IPS DF 6.9 (cell line): ENCODE measurements at regions not wholly inside any gene's neighbourhood (a gene's known extent, or its start where the extent isn't known, plus 50 kb on each side); places are given as distances from the start of the nearest gene placed in this dataset.

Source experiments
- DNase-seq: peaks from one replicate; pipeline ENCODE4 v3.0.0-alpha.2; 2013; ENCODE audit warnings: low read depth, low spot score
- H3K27ac ChIP-seq: one replicate; pipeline ENCODE4 v1.5.1; 2013; ENCODE audit warnings: low read length, control low read depth
- H3K27me3 ChIP-seq: 2 replicates; pipeline ENCODE4 v1.6.1; 2013; ENCODE audit warnings: mild to moderate bottlenecking, low read length; ENCODE audit not compliant: control insufficient read depth, insufficient read depth
- H3K36me3 ChIP-seq: 2 replicates; pipeline ENCODE4 v1.6.1; 2013; ENCODE audit warnings: low read length; ENCODE audit not compliant: control insufficient read depth, insufficient read depth
- H3K4me1 ChIP-seq: 2 replicates; pipeline ENCODE4 v1.6.1; 2013; ENCODE audit warnings: low read length; ENCODE audit not compliant: control insufficient read depth, insufficient read depth
- H3K4me3 ChIP-seq: 2 replicates; pipeline ENCODE4 v1.5.1; 2013; ENCODE audit warnings: mild to moderate bottlenecking, low read length
- H3K9me3 ChIP-seq: 2 replicates; pipeline ENCODE4 v1.6.1; 2013; ENCODE audit warnings: low read length, inconsistent platforms; ENCODE audit not compliant: control insufficient read depth, insufficient read depth
- WGBS: extraction: QIAGEN DNeasy Blood & Tissue Kit; methylation state at CpG from one replicate; pipeline ENCODE4 v1.1.7; 2013; ENCODE audit warnings: mixed read lengths, missing lambda C conversion rate; ENCODE audit not compliant: insufficient read length, insufficient coverage; 5-methylcytosine and 5-hydroxymethylcytosine counted together

DNA sequence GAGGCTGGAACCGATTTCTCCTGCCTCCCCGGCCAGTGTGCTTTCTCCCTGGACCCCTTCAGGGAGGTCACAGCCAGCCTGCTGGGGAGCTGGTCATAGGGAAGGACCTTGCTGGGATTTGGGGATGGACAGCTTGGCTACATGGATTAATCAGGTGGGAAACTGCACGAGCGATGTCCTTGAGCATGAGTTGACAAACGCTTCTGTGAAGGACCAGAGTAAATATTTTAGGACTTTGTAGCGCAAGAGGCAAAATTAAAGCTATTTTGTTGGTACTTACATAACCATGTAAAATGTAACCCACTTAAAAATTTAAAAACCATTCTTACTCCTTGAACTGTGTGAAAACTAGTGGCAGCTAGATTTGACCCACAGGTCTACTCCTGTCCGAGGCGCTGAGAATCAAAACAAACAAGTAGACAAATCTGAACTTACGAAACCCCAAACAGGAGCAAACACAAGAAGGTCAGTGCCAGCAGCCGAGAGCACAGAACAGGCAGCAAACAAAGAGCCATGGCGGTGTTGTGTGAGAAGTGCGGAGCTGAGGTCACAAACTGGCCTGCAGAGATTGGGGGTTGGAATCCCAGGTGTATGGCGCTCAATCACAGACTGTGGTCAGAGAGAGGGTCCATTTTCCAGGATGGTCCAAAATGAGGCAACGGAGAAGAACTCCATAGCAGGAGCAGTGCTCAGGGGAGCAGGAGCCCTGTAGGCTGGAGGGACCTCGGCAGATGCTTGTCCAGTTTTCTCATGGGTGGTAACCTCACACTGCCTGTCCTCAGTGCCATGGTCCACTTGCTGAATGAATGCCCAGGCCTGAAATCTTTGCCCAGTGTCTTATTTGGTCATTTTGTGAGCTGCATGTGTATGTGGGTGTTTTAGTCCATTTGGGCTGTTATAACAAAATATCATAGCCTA lies 79.2 kb upstream of the CLMN start:
- Histone ChIP-seq H3K27ac (no peak overlapping the region), H3K4me3 (no peak overlapping the region), H3K4me1 (no peaks in the 10 kb centered on the region), H3K9me3 (no peaks in the 10 kb centered on the region), H3K36me3 (no peaks in the 10 kb centered on the region), H3K27me3 (no peaks in the 10 kb centered on the region)
- no CpG with 5 or more reads among the region's 15 CpGs for WGBS
- no peak for DNase-seq

GRCh38 chr14:95397325-95397724 lies 77.6 kb upstream of the CLMN start:
- WGBS: no CpG with 5 or more reads among the region's 6 CpGs
- Histone ChIP-seq H3K27ac (no peak overlapping the region), H3K4me1 (no peaks in the 10 kb centered on the region), H3K4me3 (no peak overlapping the region), H3K9me3 (no peaks in the 10 kb centered on the region), H3K36me3 (no peaks in the 10 kb centered on the region), H3K27me3 (no peaks in the 10 kb centered on the region)
- DNase-seq: no peak

DNA sequence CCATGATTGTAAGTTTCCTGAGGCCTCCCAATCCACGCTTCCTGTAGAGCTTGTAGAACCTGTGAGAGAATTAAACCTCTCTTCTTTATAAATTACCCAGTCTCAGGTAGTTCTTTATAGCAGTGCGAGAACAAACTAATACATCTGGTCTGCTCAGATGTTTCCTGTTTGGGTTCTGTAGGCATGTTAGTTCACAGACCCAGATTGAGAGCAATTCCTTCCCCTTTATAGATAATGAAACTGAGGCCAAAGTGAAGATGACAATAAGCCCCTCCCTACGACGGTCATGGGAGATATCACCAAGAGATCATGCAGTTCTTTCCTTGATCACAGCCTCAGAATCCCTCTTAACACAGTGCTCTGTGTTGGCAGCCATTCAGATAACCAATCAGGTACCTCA lies 76.5 kb upstream of the CLMN start:
- no CpG with 5 or more reads among the region's 4 CpGs for WGBS
- Histone ChIP-seq H3K27ac (no peak overlapping the region), H3K4me1 (no peaks in the 10 kb centered on the region), H3K4me3 (no peak overlapping the region), H3K27me3 (no peaks in the 10 kb centered on the region), H3K9me3 (no peaks in the 10 kb centered on the region), H3K36me3 (no peaks in the 10 kb centered on the region)
- DNase-seq: no peak

GRCh38 chr14:95395098-95395737 lies 75.5 kb upstream of the CLMN start:
- Histone ChIP-seq H3K9me3 (no peaks in the 10 kb centered on the region), H3K27me3 (no peaks in the 10 kb centered on the region), H3K4me1 (no peaks in the 10 kb centered on the region), H3K4me3 (no peak overlapping the region), H3K36me3 (no peaks in the 10 kb centered on the region), H3K27ac (no peak overlapping the region)
- DNase-seq: no peak
- WGBS: no CpG with 5 or more reads among the region's 6 CpGs

- no peak for DNase-seq
- no peak overlapping the region for H3K4me3 ChIP-seq
- H3K27me3 ChIP-seq: no peaks in the 10 kb centered on the region
- H3K4me1 ChIP-seq: no peaks in the 10 kb centered on the region
- no peaks in the 10 kb centered on the region for H3K36me3 ChIP-seq
- H3K9me3 ChIP-seq: no peaks in the 10 kb centered on the region
- no CpG with 5 or more reads among the region's 3 CpGs for WGBS
- no peak overlapping the region for H3K27ac ChIP-seq
These were observed 74.8 kb upstream of the CLMN start for GRCh38 chr14:95394297-95395097.

GRCh38 chr14:95392841-95393240 lies 73.1 kb upstream of the CLMN start:
- H3K36me3 ChIP-seq: no peaks in the 10 kb centered on the region
- no peak for DNase-seq
- no peaks in the 10 kb centered on the region for H3K27me3 ChIP-seq
- no CpG with 5 or more reads among the region's 5 CpGs for WGBS
- H3K9me3 ChIP-seq: no peaks in the 10 kb centered on the region
- no peak overlapping the region for H3K27ac ChIP-seq
- no peak overlapping the region for H3K4me3 ChIP-seq
- H3K4me1 ChIP-seq: no peaks in the 10 kb centered on the region

DNA sequence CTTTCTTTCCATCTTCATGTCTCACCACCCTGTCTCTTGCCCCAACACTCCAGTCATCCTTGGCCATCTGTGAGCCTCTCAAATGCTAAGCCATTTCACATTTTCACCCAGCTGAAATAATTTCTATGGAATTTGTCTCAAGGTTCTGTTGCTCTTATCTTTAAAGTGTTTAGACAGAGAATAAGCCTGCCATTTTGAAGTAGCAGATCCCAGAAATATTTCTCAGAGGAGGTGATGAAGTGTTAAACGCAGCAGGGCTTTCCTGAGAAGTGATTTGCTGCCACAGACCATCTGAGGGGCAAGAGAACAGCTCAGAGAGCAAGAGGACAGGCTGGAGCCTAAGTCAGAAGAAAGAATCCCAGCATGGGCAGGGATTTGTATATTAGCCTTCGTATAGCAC lies 71.6 kb upstream of the CLMN start:
- no peak for DNase-seq
- Histone ChIP-seq H3K9me3 (no peaks in the 10 kb centered on the region), H3K36me3 (no peaks in the 10 kb centered on the region), H3K27ac (no peak overlapping the region), H3K27me3 (no peaks in the 10 kb centered on the region), H3K4me1 (no peaks in the 10 kb centered on the region), H3K4me3 (no peak overlapping the region)
- WGBS: no CpG with 5 or more reads among the region's 2 CpGs

- Histone ChIP-seq H3K9me3 (no peaks in the 10 kb centered on the region), H3K27me3 (no peaks in the 10 kb centered on the region), H3K4me1 (no peaks in the 10 kb centered on the region), H3K4me3 (no peak overlapping the region), H3K27ac (no peak overlapping the region), H3K36me3 (no peaks in the 10 kb centered on the region)
- no peak for DNase-seq
- no CpG with 5 or more reads among the region's 9 CpGs for WGBS
These were observed 69.8 kb upstream of the CLMN start for GRCh38 chr14:95389471-95390011.

DNA sequence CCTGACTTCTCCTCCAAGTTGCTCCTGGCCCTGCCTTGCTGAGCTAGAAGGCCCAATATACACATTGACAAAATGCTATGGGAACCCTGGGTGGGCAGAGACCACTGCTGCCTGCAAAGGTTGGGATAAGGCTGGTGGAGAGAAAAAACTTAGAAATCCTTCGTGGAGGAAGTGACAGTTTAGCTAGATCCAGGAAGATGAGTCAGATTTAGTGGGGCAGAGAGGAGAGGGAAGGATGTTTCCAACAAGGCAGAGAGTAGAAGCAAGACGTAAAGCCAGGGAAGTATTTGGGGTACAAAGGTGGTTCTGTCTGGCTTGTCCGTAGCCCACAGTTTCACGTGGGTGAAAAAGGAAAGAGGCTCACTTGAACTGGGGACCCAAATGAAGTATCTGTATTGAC lies 69.0 kb upstream of the CLMN start:
- Histone ChIP-seq H3K36me3 (no peaks in the 10 kb centered on the region), H3K9me3 (no peaks in the 10 kb centered on the region), H3K4me1 (no peaks in the 10 kb centered on the region), H3K27me3 (no peaks in the 10 kb centered on the region), H3K27ac (no peak overlapping the region), H3K4me3 (no peak overlapping the region)
- WGBS: no CpG with 5 or more reads among the region's 4 CpGs
- DNase-seq: no peak

GRCh38 chr14:95387826-95388445 lies 68.2 kb upstream of the CLMN start:
- DNase-seq: no peak
- no peaks in the 10 kb centered on the region for H3K36me3 ChIP-seq
- H3K27me3 ChIP-seq: no peaks in the 10 kb centered on the region
- H3K4me1 ChIP-seq: no peaks in the 10 kb centered on the region
- WGBS: no CpG with 5 or more reads among the region's 7 CpGs
- H3K4me3 ChIP-seq: no peak overlapping the region
- no peak overlapping the region for H3K27ac ChIP-seq
- no peaks in the 10 kb centered on the region for H3K9me3 ChIP-seq
